Caco-2 (cell line): ENCODE measurements at regions not wholly inside any gene's neighbourhood (a gene's known extent, or its start where the extent isn't known, plus 50 kb on each side); places are given as distances from the start of the nearest gene placed in this dataset.
"Not testable (repeated sequence)": the region's sequence is repeated elsewhere in the genome, so short reads cannot be mapped to it uniquely, and the experiment has no call there.

Experiments used
- BruUV-seq: library from RNA; stranded (reverse); fragments of 400-500 nt; replicated peaks from 2 replicates; lab custom pipeline; 2021; lab: Mats Ljungman, UMichigan
- CTCF ChIA-PET: fragments of 300-600 bp; sonication (Branson Sonifier 250); formaldehyde crosslinking; loops from one replicate; lab custom pipeline; 2022; ENCODE audit warnings: antibody characterized with exemption; lab: Charles Lee
- POLR2A ChIA-PET: fragments of 300-600 bp; sonication (Branson Sonifier 250); formaldehyde crosslinking; loops from one replicate; lab custom pipeline; 2022; ENCODE audit warnings: antibody characterized with exemption; lab: Charles Lee
- DNase-seq, 2 experiments: peaks; one replicate each; pipeline versions ENCODE4 v3.0.0 to v3.0.0-alpha.2; 2020 to 2022
- H3K27me3 ChIP-seq: replicated peaks from 2 replicates; pipeline ENCODE4 v1.6.0; 2011; ENCODE audit warnings: low read length; ENCODE audit not compliant: control insufficient read depth, insufficient read depth
- H3K36me3 ChIP-seq: 2 replicates; pipeline ENCODE4 v1.5.1; 2011; ENCODE audit warnings: low read length; ENCODE audit not compliant: control insufficient read depth, insufficient read depth
- H3K4me1 ChIP-seq: fragments of 250-450 bp; sonication (Bioruptor Pico); 2 replicates; pipeline ENCODE4 v1.5.1; 2020; ENCODE audit warnings: mild to moderate bottlenecking
- H3K4me3 ChIP-seq: 2 replicates; pipeline ENCODE4 v1.5.1; 2011; ENCODE audit warnings: low read depth, mild to moderate bottlenecking, control low read depth, low read length
- H3K9me3 ChIP-seq: fragments of 250-450 bp; sonication (Bioruptor Pico); 2 replicates; pipeline ENCODE4 v1.5.1; 2020; ENCODE audit warnings: mild to moderate bottlenecking, moderate library complexity
- H3K27ac Mint-ChIP-seq: one replicate; pipeline ENCODE4 v1.8.0; 2022; ENCODE audit warnings: mixed read lengths; ENCODE audit not compliant: unreplicated experiment
- H3K27me3 Mint-ChIP-seq: one replicate; pipeline ENCODE4 v1.8.0; 2022; ENCODE audit warnings: mixed read lengths; ENCODE audit not compliant: insufficient read depth, unreplicated experiment
- H3K36me3 Mint-ChIP-seq: one replicate; pipeline ENCODE4 v1.8.0; 2022; ENCODE audit warnings: mild to moderate bottlenecking, mixed read lengths; ENCODE audit not compliant: insufficient read depth, unreplicated experiment
- H3K4me1 Mint-ChIP-seq: one replicate; pipeline ENCODE4 v1.8.0; 2022; ENCODE audit warnings: low read depth, mixed read lengths; ENCODE audit not compliant: unreplicated experiment
- H3K4me3 Mint-ChIP-seq: one replicate; pipeline ENCODE4 v1.8.0; 2022; ENCODE audit warnings: mild to moderate bottlenecking, moderate library complexity, mixed read lengths; ENCODE audit not compliant: unreplicated experiment
- H3K9me3 Mint-ChIP-seq: one replicate; pipeline ENCODE4 v1.8.0; 2022; ENCODE audit warnings: mixed read lengths; ENCODE audit not compliant: unreplicated experiment
- CTCF ChIP-seq, 2 experiments: fragments of 200-600 bp in 1 of 2; IDR thresholded peaks; 1 replicate in 1 of 2; 2 replicates in 1 of 2; pipeline versions ENCODE4 v1.5.1 to v1.8.0; 2011 to 2022; ENCODE audit warnings: antibody characterized with exemption in 1 of 2, control low read depth in 1 of 2, inconsistent platforms in 1 of 2, low read depth in 1 of 2, low read length in 1 of 2, mild to moderate bottlenecking in 1 of 2, moderate library complexity in 1 of 2; ENCODE audit not compliant: insufficient read depth in 1 of 2, severe bottlenecking in 1 of 2, unreplicated experiment in 1 of 2
- intact Hi-C: fragments of 100-400 bp; cut with micrococcal nuclease; formaldehyde crosslinking; loops from one replicate; pipeline ENCODE4 v1.10.0; 2022; ENCODE audit not compliant: unreplicated experiment

GRCh38 chr6:156193381-156193780 is 583.8 kb upstream of the ARID1B start:
- intact Hi-C loops, result no loop called here
- TF ChIP-seq CTCF (IDR thresholded peaks at IDR 0.05; ENCODE audit: insufficient read depth in 1 of 2, low read depth in 1 of 2, low read length in 1 of 2, severe bottlenecking in 1 of 2, unreplicated experiment in 1 of 2), result no peak
- POLR2A ChIA-PET, result no interaction called here
- Mint-ChIP-seq H3K4me3 (no peak overlapping the region), H3K27ac (no peak overlapping the region), H3K4me1 (no peaks in the 10 kb centered on the region), H3K27me3 (peaks cover 9% of the 10 kb centered on the region), H3K36me3 (no peaks in the 10 kb centered on the region), H3K9me3 (no peaks in the 10 kb centered on the region)
- DNase-seq, result no peak
- Histone ChIP-seq H3K9me3 (no peaks in the 10 kb centered on the region), H3K4me1 (no peaks in the 10 kb centered on the region), H3K4me3 (no peak overlapping the region), H3K36me3 (no peaks in the 10 kb centered on the region), H3K27me3 (no peaks in the 10 kb centered on the region; the same call in 1 of the 2 replicates)
- CTCF ChIA-PET, result no interaction called here
- no TSS peak for BruUV-seq

GRCh38 chr6:156191895-156192294 is 585.3 kb upstream of the ARID1B start:
- H3K36me3 Mint-ChIP-seq, result no peaks in the 10 kb centered on the region
- no TSS peak for BruUV-seq
- no peaks in the 10 kb centered on the region; the same call in 1 of the 2 replicates for H3K27me3 ChIP-seq
- H3K4me3 Mint-ChIP-seq, result no peak overlapping the region
- H3K4me1 ChIP-seq, result no peaks in the 10 kb centered on the region
- CTCF ChIA-PET, result no interaction called here
- no peaks in the 10 kb centered on the region for H3K4me1 Mint-ChIP-seq
- intact Hi-C loops, result no loop called here
- no peaks in the 10 kb centered on the region for H3K9me3 ChIP-seq
- H3K9me3 Mint-ChIP-seq, result no peaks in the 10 kb centered on the region
- POLR2A ChIA-PET, result no interaction called here
- H3K27me3 Mint-ChIP-seq, result peaks cover 10% of the 10 kb centered on the region
- H3K27ac Mint-ChIP-seq, result no peak overlapping the region
- H3K36me3 ChIP-seq, result no peaks in the 10 kb centered on the region
- no peak for TF ChIP-seq CTCF (IDR thresholded peaks at IDR 0.05; ENCODE audit: insufficient read depth in 1 of 2, low read depth in 1 of 2, low read length in 1 of 2, severe bottlenecking in 1 of 2, unreplicated experiment in 1 of 2)
- H3K4me3 ChIP-seq, result no peak overlapping the region
- no peak for DNase-seq

GRCh38 chr6:156191390-156191789 is 585.8 kb upstream of the ARID1B start:
- H3K9me3 ChIP-seq, H3K27me3 Mint-ChIP-seq, H3K4me1 ChIP-seq, BruUV-seq, H3K36me3 ChIP-seq, H3K36me3 Mint-ChIP-seq, H3K9me3 Mint-ChIP-seq, H3K4me1 Mint-ChIP-seq, H3K4me3 Mint-ChIP-seq, DNase-seq, CTCF ChIA-PET, intact Hi-C loops, H3K4me3 ChIP-seq, H3K27me3 ChIP-seq, H3K27ac Mint-ChIP-seq: not testable (repeated sequence)
- POLR2A ChIA-PET, result interaction anchor here (0.7 kb wide), 1 partner anchor 8 kb away, joined by 6 read pairs; no protein-coding TSS in a partner anchor

- CTCF ChIA-PET, result no interaction called here
- H3K4me3 ChIP-seq, result no peak overlapping the region
- no peaks in the 10 kb centered on the region; the same call in 1 of the 2 replicates for H3K27me3 ChIP-seq
- no peaks in the 10 kb centered on the region for H3K4me1 ChIP-seq
- Mint-ChIP-seq H3K4me1 (no peaks in the 10 kb centered on the region), H3K9me3 (no peaks in the 10 kb centered on the region), H3K36me3 (no peaks in the 10 kb centered on the region), H3K27me3 (peaks cover 10% of the 10 kb centered on the region), H3K4me3 (no peak overlapping the region), H3K27ac (no peak overlapping the region)
- intact Hi-C loops, result no loop called here
- BruUV-seq, result no TSS peak
- no peaks in the 10 kb centered on the region for H3K9me3 ChIP-seq
- H3K36me3 ChIP-seq, result no peaks in the 10 kb centered on the region
- POLR2A ChIA-PET, result no interaction called here
- DNase-seq, result no peak
- TF ChIP-seq CTCF (IDR thresholded peaks at IDR 0.05; ENCODE audit: insufficient read depth in 1 of 2, low read depth in 1 of 2, low read length in 1 of 2, severe bottlenecking in 1 of 2, unreplicated experiment in 1 of 2), result no peak
These were observed 586.9 kb upstream of the ARID1B start for GRCh38 chr6:156190270-156190669.
